ENCODE measurements at regions not wholly inside any gene's neighbourhood (a gene's known extent, or its start where the extent isn't known, plus 50 kb on each side); places are given as distances from the start of the nearest gene placed in this dataset.

DNA sequence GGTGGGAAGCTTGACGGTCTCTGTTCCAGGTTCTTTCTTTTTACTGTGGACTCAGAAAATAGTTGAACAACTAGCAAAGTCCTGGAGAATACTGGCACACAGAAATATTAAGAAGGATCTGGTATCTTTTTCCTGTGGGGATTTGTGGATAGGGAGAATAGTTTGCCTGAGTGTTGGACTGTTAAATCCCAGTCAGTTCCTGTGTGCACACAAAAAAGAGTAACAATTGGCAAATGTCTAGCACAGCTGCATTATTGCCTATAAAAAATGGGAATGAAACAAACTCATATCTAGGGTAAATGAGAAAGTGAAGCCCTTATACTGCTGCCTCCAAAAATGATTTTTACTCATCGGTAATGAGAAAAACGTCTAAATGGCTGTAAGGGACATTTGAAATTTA lies 828.2 kb downstream of the JRKL start:
- no peak overlapping the region for H2AFZ ChIP-seq (ENCODE audit: control insufficient read depth, low read depth, low read length)
- ChIA-PET POLR2A (no interaction called here), SMC1A (ENCODE audit: uncharacterized antibody, unreplicated experiment) (no interaction called here), RAD21 (ENCODE audit: unreplicated experiment) (no interaction called here), CTCF (interaction anchor here (1.2 kb wide), 1 partner anchor 9 kb away, joined by 3 read pairs; no protein-coding TSS in a partner anchor)
- 40% methylated on average over 3 of the region's 3 CpGs for WGBS (ENCODE audit: insufficient coverage, insufficient replicate concordance, low lambda C conversion rate, missing lambda C conversion rate)
- no peaks in the 10 kb centered on the region for H3K9me3 ChIP-seq (replicated peaks; ENCODE audit: control insufficient read depth, insufficient read depth, low read length)
- H4K20me1 ChIP-seq (ENCODE audit: control insufficient read depth, insufficient read depth), result no peaks in the 10 kb centered on the region
- intact Hi-C loops (cut with micrococcal nuclease; ENCODE audit: unreplicated experiment) (no loop called here), in situ Hi-C loops (cut with MboI) (no loop called here)
- no peak overlapping the region for H3K9ac ChIP-seq (ENCODE audit: control insufficient read depth, insufficient read depth, low read length)
- no TSS peak for BruUV-seq (replicated peaks)
- no peak overlapping the region for H3K27ac ChIP-seq (ENCODE audit: control insufficient read depth, insufficient read depth)
- H3K27me3 ChIP-seq (replicated peaks in 1 of 2; ENCODE audit: control insufficient read depth in 2 of 2, insufficient read depth in 2 of 2, low read length in 1 of 2), result no peaks in the 10 kb centered on the region
- no peak for ATAC-seq
- H3K4me3 ChIP-seq, result no peak overlapping the region
- DNase-seq (ENCODE audit: low read depth, low spot score), result no peak
- no peaks in the 10 kb centered on the region for H3K79me2 ChIP-seq (ENCODE audit: control insufficient read depth, insufficient read depth, low read length)
- no peak overlapping the region for H3K4me2 ChIP-seq (ENCODE audit: control insufficient read depth, insufficient read depth)
- no peaks in the 10 kb centered on the region for H3K4me1 ChIP-seq (ENCODE audit: control insufficient read depth, insufficient read depth, low read length)
- TF ChIP-seq CBX3 (IDR thresholded peaks at IDR 0.05; ENCODE audit: borderline replicate concordance, low read depth) (no peak), CBFB (IDR thresholded peaks at IDR 0.05; ENCODE audit: low read depth) (no peak), SIN3A (IDR thresholded peaks at IDR 0.05; ENCODE audit: low read depth, low read length) (no peak), ZNF217 (IDR thresholded peaks at IDR 0.05) (no peak), BMI1 (IDR thresholded peaks at IDR 0.05; ENCODE audit: borderline replicate concordance) (no peak), MTA3 (IDR thresholded peaks at IDR 0.05; ENCODE audit: borderline replicate concordance, low read length) (no peak), SIX5 (IDR thresholded peaks at IDR 0.05; ENCODE audit: low read depth, low read length, severe bottlenecking) (no peak), NR2C1 (IDR thresholded peaks at IDR 0.05) (no peak), MXI1 (IDR thresholded peaks at IDR 0.05; ENCODE audit: low read depth, low read length) (no peak), ZZZ3 (IDR thresholded peaks at IDR 0.05; ENCODE audit: control insufficient read depth, insufficient read length, low read depth) (no peak)
- FAIRE-seq, result no peak
- no peaks in the 10 kb centered on the region for H3K36me3 ChIP-seq (ENCODE audit: control insufficient read depth in 2 of 2, insufficient read depth in 2 of 2, low read length in 1 of 2)

DNA sequence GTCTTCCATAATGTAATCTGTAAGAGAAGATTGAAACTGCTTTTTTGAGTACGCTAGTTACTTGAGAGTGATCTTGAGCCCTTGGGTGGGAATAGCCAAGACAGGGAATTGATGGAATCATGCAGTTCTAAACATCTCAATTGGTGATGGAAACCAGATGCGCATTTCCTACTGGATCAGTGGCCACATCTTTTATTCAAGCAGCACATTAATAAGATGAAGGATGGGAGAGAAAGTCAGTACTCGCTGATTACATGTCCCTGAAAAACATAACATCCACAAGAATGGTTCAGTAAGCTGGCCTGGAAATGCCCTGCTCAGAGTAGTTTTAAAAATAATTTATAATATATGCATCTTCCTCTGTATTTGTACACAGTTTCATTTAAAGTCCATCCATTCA lies 833.8 kb downstream of the JRKL start:
- no TSS peak for BruUV-seq (replicated peaks)
- Histone ChIP-seq H3K4me3 (no peak overlapping the region), H2AFZ (ENCODE audit: control insufficient read depth, low read depth, low read length) (no peak overlapping the region), H3K27ac (ENCODE audit: control insufficient read depth, insufficient read depth) (no peak overlapping the region), H3K9me3 (replicated peaks; ENCODE audit: control insufficient read depth, insufficient read depth, low read length) (no peaks in the 10 kb centered on the region), H3K36me3 (ENCODE audit: control insufficient read depth in 2 of 2, insufficient read depth in 2 of 2, low read length in 1 of 2) (no peaks in the 10 kb centered on the region), H4K20me1 (ENCODE audit: control insufficient read depth, insufficient read depth) (no peaks in the 10 kb centered on the region), H3K4me2 (ENCODE audit: control insufficient read depth, insufficient read depth) (no peak overlapping the region), H3K9ac (ENCODE audit: control insufficient read depth, insufficient read depth, low read length) (no peak overlapping the region), H3K4me1 (ENCODE audit: control insufficient read depth, insufficient read depth, low read length) (no peaks in the 10 kb centered on the region), H3K27me3 (replicated peaks in 1 of 2; ENCODE audit: control insufficient read depth in 2 of 2, insufficient read depth in 2 of 2, low read length in 1 of 2) (no peaks in the 10 kb centered on the region), H3K79me2 (ENCODE audit: control insufficient read depth, insufficient read depth, low read length) (no peaks in the 10 kb centered on the region)
- POLR2A ChIA-PET, result no interaction called here
- no peak for ATAC-seq
- FAIRE-seq, result no peak
- 0% methylated on average over 3 of the region's 3 CpGs for WGBS (ENCODE audit: insufficient coverage, insufficient replicate concordance, low lambda C conversion rate, missing lambda C conversion rate)
- TF ChIP-seq NR2C1 (IDR thresholded peaks at IDR 0.05) (no peak), STAT3 (IDR thresholded peaks at IDR 0.05; ENCODE audit: low read depth, low read length) (no peak), CBX3 (IDR thresholded peaks at IDR 0.05; ENCODE audit: borderline replicate concordance, low read depth) (no peak), ZZZ3 (IDR thresholded peaks at IDR 0.05; ENCODE audit: control insufficient read depth, insufficient read length, low read depth) (no peak), KLF5 (IDR thresholded peaks at IDR 0.05; ENCODE audit: partially characterized antibody) (no peak), CREB1 (IDR thresholded peaks at IDR 0.05; ENCODE audit: low read depth) (no peak)
- TF ChIP-seq, protein P1, sequence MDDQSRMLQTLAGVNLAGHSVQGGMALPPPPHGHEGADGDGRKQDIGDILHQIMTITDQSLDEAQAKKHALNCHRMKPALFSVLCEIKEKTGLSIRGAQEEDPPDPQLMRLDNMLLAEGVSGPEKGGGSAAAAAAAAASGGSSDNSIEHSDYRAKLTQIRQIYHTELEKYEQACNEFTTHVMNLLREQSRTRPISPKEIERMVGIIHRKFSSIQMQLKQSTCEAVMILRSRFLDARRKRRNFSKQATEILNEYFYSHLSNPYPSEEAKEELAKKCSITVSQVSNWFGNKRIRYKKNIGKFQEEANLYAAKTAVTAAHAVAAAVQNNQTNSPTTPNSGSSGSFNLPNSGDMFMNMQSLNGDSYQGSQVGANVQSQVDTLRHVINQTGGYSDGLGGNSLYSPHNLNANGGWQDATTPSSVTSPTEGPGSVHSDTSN (IDR thresholded peaks at IDR 0.05; ENCODE audit: insufficient replicate concordance, low read depth, low read length), result no peak
- no peak for DNase-seq (ENCODE audit: low read depth, low spot score)
- in situ Hi-C loops (cut with MboI) (no loop called here), intact Hi-C loops (cut with micrococcal nuclease; ENCODE audit: unreplicated experiment) (no loop called here)
- CTCF ChIA-PET, result no interaction called here
- RAD21 ChIA-PET (ENCODE audit: unreplicated experiment), result no interaction called here
- SMC1A ChIA-PET (ENCODE audit: uncharacterized antibody, unreplicated experiment), result no interaction called here

Data from GM12878 (cell line).